Ammon's horn (tissue), 1 donor: ENCODE measurements at regions not wholly inside any gene's neighbourhood (a gene's known extent, or its start where the extent isn't known, plus 50 kb on each side); places are given as distances from the start of the nearest gene placed in this dataset.
"Not testable (repeated sequence)": the region's sequence is repeated elsewhere in the genome, so short reads cannot be mapped to it uniquely, and the experiment has no call there.

Source experiments
- DNase-seq: peaks from one replicate; pipeline ENCODE4 v3.0.0-alpha.2; 2016; ENCODE audit warnings: low spot score

DNA sequence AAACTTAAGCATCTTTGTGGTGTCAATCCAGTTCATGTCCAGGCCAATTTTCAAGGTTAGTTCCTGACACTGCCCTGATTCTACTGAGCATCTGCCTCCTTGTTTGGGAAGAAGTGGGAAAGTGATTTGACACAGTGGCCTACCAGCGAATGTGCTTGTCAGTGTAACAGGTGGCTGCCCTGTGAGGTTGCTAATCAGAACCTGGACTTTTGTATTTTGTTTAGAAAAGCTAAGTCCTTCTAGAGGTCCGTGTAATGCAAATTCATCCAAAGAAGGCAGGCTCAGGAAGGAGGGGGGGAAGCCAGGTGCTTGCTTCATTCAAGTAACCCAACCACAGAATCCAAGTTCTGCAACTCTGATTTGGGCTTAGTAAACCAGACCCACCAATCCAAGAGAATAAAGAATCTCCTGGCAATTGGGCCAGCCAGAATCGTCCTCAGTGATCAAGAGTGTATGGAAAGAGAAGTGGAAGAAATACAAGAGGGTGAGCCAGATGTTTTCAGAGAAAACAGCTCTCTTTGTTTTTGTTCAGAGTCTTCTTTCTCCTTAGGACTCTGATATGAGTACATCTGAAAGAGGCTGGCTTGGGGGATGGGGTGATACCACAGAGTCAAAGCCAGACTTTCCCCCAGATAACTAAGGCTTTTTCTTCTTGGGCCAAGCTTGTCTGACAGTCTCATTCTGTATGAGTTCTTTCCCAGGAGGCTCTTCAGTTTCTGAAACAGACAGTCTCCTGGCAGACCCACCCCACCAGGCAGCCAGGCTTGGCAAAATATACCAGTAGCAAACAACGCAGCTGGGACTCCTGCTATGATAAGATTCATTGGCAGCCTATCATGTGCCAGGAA, 508.9 kb upstream of the TBL1XR1 start:
- DNase-seq = peak; percentile 28

GRCh38 chr3:177709470-177709869, 512.2 kb upstream of the TBL1XR1 start:
- not testable (repeated sequence) for DNase-seq

DNA sequence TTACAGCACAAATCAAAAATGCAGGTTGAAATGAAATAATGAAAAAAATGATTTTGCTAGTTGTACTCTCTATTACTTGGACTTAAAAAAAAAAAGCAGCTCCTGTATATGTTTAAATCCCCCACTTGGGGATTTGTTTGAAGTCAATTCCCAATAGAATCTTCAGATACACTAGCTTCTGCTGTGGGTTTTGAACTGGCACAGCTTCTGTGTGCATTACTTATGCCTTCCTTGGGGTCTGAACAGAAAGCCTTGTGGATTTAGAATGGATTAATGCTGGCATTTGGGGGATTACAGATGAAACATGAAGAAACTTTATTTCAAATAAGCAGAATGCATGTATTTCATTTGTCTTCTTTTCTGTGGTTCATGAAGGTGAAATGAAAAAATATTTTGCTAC, 513.2 kb upstream of the TBL1XR1 start:
- no peak for DNase-seq

DNA sequence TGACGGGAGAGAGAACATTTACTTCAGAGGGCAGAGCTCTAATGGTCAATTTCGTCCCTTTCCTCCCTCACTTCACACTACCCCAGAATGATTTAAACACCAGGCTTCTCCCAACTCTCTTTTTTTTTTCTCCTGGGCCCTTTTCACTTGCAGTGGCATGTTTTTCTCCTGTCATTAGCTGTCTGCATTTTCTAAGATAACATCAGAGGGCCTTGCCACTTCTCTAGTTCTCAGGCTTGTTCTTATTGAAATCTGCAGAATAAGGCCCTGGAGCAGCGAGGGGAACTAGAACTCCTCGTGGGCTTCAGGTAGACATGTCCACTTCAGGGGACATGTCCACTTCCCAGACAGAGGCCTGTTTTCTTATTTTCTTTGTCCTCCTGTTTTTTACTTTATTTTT, 514.4 kb upstream of the TBL1XR1 start:
- no peak for DNase-seq

GRCh38 chr3:177713928-177714900, 516.9 kb upstream of the TBL1XR1 start:
- DNase-seq = no peak

- DNase-seq = no peak
Measured at GRCh38 chr3:177714945-177715344, 517.7 kb upstream of the TBL1XR1 start.

- no peak for DNase-seq
Measured at GRCh38 chr3:177715980-177716379, 518.7 kb upstream of the TBL1XR1 start.

GRCh38 chr3:177720927-177721326, 523.6 kb upstream of the TBL1XR1 start:
- not testable (repeated sequence) for DNase-seq

DNA sequence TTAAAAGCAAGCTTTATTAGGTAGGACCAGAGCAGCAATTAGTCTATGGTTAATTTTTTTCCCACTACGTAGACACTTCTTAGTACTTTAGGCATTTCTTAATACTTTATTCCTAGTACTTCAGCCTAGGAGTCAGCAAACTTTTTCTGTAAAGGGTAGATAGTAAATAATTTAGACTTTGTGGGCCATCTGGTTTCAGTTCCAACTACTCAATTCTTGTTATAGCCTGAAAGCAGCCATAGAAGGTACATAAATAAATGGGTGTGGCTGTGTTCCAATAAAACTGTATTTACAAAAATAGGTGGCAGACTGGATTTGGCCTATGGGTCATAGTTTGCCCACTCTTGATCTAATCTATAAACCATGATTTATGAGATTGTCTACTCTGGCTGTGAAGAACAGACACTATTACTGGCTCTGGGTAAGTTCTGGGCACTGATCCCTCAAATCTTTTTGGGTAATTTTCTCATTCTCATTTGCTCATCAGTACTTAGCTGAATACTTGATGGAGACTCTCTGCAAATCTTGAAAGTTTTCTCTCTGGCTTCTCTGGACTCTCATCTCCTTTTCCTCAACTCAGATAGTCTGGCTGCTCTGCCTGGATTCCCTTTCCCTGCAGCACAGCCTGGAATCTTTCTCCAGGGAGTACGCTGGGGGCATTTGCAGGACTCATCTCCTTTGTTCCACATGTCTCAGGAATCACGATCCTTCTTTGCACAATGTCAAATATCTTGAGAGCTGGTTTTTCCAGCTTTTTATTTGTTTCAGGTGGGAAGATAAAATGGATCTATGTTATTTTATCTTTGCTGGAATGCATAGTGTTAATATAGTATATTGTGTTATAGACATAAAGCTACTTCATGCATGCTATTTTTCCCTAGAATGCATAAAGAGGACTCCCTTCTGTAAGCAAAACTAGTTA, 524.8 kb upstream of the TBL1XR1 start:
- no peak for DNase-seq

GRCh38 chr3:177724020-177724638, 526.8 kb upstream of the TBL1XR1 start:
- DNase-seq = peak; percentile 78

GRCh38 chr3:177725165-177725564, 527.9 kb upstream of the TBL1XR1 start:
- peak; percentile 43 for DNase-seq

- DNase-seq = no peak
Measured at GRCh38 chr3:177726807-177727206, 529.5 kb upstream of the TBL1XR1 start.

DNA sequence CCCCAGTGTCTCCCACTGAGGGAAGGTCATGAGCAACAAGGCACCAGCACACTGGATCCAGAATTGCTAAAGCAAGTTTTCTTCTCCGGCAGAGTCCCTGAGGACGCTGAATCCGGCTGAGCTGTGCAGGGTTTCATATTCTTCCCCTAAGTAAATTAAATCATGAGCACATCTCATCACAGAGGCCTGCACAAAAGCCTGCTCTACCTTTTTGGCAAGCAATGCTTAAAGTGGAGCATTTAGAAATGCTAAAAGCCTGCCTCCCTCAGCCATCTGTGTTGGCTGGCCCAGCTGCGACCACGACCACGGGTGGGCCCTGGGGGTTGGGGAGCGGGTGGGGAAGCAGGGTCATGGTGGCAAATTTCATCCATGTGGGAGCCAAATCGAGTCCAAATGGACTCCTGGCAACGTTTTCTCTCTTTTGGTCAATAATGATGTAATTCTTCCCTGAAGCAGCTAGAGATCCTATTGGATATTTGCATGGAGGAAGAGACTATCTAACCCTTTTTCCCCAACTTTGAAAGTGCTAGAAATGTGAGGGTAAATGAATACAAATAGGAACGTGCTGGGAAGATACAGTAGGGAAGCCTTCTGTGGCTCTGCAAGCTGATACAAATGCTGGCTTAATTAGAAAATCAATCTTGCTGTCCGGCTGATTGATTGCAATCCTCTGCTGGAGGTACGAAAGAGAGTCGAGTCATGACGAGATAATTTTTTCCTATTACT, 532.8 kb upstream of the TBL1XR1 start:
- DNase-seq = no peak

- no peak for DNase-seq
Measured at GRCh38 chr3:177730814-177731213, 533.5 kb upstream of the TBL1XR1 start.

GRCh38 chr3:177731644-177732268, 534.5 kb upstream of the TBL1XR1 start:
- no peak for DNase-seq

- DNase-seq = no peak
Measured at GRCh38 chr3:177733233-177733632, 536.0 kb upstream of the TBL1XR1 start.

DNA sequence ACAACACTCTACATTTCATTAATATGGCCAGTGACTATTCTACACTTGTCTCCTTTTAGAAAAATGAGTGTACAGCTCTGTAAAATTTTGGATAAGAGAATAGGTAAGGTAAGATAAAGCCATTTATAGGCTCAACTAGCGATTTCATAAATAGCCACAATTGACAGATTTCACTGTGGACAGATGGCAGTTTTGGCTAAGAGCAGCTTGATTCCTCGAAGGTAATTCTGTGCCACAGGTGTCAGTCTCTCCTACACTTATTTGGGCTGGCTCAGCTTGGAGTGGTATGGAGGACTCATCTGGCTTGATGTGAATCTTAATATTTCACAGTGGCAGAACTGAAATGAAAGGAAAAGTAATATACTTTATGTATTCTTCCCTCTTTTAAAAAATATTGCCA, 536.7 kb upstream of the TBL1XR1 start:
- DNase-seq = no peak

- DNase-seq = no peak
Measured at GRCh38 chr3:177735431-177735830, 538.1 kb upstream of the TBL1XR1 start.

- no peak for DNase-seq
Measured at GRCh38 chr3:177739461-177739860, 542.2 kb upstream of the TBL1XR1 start.

GRCh38 chr3:177740254-177740653, 543.0 kb upstream of the TBL1XR1 start:
- no peak for DNase-seq
